ENCODE measurements at regions not wholly inside any gene's neighbourhood (a gene's known extent, or its start where the extent isn't known, plus 50 kb on each side); places are given as distances from the start of the nearest gene placed in this dataset.
"Not testable (repeated sequence)": the region's sequence is repeated elsewhere in the genome, so short reads cannot be mapped to it uniquely, and the experiment has no call there.

DNA sequence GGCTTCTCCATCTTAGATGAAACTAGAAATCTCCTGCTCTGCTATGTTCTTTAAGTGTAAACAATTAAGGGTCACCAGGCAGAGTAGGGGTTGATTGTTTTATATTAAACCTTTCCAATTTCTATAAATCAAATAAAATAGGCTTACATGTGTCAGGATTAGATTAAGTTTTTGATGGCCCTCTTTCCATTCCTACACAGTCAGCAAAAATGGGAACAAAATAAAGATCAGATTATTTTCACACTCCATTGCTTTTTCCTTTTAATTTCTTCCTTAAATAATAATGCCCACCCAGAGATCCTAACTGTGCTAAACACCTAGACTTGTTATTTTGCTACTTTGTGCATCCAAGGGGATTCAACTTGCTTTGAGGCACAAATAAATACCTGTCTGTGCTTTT, 381.4 kb upstream of the MAGEB16 start:
- no peak for DNase-seq

DNA sequence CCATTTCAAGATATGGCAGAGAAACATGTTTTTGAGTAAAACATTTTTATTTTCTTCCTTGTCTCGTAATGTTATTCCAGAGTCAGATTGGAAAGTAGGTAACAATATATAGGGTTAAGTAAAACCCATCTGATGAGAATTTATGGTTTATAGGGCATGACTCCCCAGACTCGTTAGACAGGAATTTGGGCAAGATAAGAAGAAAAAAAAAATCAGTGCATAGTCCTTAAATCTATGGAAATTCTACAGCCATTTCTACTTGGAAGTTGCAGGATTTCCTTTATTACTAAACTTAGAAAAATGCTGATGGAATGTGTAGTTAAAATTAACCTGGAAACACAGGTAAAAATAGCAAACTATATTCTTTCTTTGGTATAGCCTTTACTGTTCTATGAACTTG, 366.1 kb upstream of the MAGEB16 start:
- DNase-seq = no peak

DNA sequence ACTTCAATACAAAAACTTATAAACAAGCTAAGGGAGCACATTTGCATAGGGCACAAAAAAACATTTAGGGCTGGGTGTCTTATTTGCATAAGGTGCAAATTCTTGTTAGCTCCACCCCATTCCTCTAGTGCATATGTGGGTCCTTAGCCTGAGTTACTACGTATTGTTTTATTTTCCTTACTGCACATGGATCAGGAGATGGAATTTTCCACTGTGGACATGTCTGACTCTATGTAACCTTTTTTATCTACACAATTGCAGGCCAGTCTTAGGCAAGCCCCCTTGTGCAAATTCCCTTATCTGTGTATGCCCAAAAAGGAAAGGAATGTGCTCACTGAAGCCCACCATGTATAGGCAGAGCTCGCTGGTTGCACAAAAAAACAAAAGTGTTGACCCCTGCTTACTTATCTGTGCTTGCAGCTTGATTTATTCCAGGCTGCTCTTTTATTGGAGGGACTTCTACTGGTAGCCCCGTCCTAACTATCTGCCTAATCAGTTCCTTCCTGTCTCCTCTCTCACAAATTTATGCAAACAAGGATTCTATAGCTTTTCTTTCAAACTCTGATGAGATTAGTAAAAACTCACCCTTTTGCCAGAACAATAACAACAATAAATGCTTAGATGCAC, 359.0 kb upstream of the MAGEB16 start:
- no peak for DNase-seq

DNA sequence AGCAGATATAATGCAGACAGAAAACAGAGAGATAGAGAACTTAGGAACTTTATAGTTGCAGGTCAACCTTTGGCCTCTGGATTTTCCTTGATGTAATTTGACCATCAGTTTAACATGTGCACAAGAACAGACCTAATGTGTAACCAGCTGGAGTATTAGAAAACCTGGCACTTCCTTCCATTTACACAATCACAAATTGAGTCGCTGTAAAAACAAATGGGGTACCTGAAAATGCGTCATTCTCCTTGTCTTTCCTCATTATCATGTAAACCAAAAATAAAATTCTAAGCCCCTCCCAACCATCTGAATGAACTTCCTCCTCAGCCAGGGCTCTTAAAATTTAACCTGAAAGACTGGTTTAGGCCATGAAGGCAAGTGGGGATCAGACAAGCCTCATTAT, 358.4 kb upstream of the MAGEB16 start:
- no peak for DNase-seq

DNA sequence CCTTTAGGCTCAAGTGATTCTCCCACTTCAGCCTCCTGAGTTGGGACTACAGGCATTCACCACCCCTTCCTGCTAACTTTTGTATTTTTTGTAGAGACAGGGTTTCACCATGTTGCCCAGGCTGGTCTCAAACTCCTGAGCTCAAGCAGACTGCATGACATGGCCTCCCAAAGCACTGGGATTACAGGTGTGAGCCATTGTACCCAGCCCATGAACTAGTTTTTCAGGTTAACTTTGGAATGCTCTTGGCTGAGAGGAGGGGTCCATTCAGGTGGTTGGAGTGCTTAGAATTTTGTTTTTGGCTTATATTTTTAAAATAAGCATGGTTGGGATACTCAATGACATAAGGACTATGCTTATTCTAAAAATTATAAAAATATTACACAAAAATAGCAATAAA, 355.7 kb upstream of the MAGEB16 start:
- no peak for DNase-seq

DNA sequence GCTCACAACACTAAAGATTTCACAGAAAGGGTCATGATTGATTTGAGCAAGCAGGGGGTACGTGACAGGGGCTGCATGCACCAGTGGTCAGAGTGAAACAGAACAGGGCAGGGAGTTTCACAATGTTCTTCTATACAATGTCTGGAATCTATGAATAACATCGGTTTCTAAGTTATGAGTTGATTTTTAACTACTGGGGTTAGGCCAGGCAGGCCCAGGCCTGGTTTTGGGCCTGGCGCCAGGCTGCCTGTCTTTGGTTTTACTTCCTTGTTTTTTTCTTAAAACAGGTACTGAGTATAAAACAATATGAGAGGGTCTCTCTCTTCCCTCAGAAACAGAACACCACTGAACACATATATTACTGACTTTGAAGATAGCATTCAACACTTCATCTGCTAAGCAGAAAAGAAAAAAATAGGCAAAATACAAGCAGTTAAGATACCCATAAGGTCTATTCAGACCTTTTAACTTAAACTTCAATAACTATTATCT, 355.0 kb upstream of the MAGEB16 start:
- DNase-seq = not testable (repeated sequence)

DNA sequence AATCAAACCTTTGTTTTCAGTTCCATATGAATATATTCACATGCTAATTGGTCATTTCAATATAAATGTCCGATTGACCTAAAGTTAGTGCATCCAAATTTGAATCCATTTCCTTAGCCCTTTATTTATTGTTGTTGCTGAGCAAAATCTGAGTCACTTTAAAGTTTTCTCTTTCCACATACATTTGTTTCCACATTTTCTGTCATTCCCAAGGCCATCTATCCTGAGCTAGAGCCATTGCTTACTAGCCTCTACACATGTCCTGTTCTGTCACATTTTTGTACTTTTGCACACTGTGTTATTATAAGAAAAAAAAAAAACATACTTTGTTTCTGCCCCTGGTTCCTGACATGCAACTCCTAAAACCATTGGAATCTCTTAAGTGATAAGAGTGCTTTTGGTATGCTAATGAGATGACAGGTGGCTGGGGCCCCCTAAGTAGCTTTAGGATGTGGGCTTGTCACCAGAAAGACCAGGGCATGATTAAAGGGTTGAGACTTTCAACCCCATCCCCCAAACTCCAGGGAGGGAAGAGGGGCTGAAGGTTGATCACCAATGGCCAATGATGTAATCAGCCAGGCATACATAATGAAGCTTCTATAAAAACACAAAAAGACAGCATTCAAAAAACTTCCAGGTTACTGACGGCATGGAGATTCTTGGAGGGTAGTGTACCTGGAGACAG, 353.3 kb upstream of the MAGEB16 start:
- DNase-seq = no peak

DNA sequence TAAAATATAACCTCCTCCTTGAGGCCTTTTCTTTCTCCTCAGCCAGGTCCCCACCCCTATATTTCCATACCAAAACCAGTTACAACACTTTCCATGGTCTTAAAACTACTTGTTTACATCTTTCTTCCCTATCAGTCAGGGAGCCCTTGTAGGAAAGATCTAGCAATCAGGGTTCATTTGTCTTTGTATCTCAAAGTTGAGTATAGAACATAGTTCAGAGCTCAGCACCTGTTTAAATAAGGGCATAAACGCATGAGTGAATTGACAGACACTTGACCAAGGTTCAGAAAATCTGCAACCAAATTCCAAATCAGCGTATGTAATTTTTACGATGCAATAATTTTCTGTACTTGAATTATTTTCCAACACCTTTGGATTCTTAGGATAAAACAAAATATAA, 352.2 kb upstream of the MAGEB16 start:
- DNase-seq = no peak

DNA sequence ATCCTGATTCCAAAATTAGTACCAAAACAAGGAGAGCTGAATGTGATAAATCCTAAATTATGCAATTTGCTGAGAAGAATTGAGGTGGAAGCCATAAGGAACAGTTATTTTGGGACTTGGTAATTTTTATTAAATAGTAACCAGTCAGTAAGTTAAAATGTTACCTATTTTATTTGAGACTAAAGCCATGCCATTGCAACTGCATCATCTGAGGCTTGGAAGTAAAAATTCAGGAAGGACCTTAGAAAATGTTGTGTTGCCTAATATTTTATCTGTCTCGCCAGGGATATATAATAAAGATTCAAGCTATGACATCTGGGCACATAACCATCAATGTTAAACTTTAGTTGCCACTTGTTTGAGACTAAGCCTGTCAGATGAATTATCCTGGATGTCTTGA, 341.3 kb upstream of the MAGEB16 start:
- DNase-seq = no peak

DNA sequence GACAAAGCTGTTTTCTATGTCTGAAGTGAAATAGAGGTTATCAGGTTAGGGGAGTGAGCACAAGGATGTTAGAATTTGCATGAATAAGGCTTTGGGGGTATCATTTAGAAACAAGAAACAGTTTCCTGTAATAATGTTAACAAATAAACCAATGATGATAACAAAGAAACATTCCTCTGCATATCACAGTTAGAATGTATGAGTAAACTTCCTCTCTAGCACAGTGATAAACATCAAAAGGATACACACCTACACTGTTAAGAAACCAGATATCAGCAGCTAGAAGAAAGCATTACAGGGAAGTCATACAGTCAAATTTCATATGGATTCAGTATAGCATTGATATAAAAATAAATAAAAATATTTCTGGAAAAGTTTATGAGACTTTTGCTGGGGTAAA, 340.0 kb upstream of the MAGEB16 start:
- DNase-seq = no peak

DNA sequence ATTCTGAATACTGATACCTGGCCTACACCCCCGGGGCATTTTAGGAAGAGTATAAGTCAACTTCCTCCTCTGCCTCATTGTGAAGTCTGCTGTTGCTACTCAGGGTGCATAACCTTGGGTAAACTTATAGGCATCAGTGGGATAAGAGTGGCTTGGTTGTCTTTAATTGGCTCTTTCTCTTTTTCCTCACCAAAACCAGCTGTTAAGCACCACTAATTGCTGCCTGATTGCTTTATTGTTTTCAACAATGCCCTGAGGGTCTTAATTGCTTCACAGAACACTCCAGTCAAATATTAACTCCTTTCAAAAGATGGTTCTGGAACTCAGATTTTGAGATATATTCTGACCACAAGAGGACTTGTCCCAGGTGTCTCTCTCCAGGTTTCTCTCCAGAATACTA, 337.0 kb upstream of the MAGEB16 start:
- no peak for DNase-seq

DNA sequence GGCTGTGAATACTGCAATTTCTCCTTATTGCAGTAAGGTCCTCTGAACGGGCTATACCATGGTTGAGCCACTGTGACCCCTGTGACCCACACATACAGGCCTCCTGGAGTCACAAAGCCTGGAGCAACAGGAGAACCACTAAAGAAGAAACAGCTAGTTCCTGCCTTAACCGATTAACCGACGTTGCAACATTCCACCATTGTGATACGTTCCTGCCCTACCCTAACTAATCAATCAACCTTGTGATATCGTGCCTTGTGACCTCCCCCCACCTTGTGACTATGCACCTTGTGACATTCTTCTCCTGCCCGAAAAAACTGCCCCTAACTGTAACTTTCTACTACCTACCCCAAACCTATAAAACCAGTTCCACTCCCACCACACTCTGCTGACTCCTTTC, 301.5 kb upstream of the MAGEB16 start:
- DNase-seq = not testable (repeated sequence)

DNA sequence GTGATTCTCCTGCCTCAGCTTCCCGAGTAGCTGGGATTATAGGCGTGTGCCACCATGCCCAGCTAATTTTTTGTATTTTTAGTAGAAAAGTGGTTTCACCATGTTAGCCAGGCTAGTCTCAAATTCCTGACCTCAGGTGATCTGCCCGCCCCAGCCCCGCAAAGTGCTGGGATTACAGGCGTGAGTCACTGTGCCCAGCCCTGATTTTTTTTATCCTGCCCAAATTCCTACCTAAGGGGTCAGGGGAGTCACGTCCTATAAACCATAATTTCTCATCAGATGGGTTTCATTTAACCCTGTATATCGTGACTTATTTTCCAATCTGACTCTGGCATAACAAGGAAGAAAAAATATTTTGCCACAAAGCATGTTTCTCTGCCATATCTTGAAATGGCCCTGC, 300.7 kb upstream of the MAGEB16 start:
- DNase-seq = not testable (repeated sequence)

DNA sequence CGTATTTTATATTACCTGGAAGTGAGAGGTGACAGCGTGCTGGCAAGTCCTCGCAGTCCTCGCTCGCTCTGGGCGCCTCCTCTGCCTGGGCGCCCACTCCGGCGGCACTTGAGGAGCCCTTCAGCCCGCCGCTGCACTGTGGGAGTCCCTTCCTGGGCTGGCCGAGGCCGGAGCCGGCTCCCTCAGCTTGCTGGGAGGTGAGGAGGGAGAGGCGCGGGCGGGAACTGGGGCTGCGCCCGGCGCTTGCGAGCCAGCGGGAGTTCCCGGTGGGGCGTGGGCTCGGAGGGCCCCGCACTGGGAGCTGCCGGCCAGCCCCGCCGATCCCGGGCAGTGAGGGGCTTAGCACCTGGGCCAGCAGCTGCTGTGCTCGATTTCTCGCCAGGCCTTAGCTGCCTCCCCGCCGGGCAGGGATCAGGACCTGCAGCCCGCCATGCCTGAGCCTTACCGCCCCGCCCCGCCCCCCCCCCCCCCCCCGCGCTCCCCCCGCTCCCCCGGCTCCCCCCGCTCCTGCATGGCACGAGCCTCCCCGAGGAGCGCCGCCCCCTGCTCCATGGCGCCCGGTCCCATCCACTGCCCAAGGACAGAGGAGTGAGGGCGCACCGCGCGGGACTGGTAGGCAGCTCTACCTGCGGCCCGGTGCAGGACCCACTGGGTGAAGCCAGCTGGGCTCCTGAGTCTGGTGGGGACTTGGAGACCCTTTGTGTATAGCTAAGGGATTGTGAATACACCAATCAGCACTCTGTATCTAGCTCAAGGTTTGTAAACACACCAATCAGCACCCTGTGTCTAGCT, 298.9 kb upstream of the MAGEB16 start:
- DNase-seq = no peak

DNA sequence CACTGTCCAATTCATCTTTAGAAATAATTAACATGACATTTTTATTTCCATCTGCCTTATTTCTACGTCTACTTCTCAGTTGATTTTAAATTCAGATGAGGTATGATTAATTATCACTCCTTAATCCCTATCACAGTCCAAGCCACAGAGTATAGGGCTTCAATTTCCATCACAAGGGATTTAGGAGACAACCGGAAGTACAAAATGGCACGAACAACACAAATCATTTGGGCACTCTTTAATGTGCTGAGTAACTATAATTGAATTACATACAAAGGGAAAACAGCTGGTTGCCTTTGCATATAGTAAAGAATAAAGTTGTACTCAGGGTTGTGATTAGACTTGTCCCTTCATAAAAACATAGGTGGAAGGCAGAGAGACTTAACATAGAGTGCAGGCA, 290.4 kb upstream of the MAGEB16 start:
- DNase-seq = no peak

DNA sequence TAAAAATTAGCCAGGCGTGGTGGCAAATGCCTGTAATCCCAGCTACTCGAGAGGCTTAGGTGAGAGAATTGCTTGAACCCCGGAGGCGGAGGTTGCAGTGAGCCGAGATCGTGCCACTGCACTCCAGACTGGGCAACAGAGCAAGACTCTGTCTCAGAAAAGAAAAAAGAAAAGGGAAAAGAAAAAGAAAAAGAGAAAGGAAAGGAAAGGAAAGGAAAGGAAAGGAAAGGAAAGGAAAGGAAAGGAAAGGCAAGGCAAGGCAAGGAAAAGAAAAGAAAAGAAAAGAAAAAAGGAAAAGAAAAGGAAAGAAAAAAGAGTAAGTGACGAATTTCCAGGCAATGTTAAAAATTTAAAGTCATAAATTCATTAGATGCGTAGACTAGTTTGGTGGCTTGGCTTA, 250.1 kb upstream of the MAGEB16 start:
- DNase-seq = not testable (repeated sequence)

DNA sequence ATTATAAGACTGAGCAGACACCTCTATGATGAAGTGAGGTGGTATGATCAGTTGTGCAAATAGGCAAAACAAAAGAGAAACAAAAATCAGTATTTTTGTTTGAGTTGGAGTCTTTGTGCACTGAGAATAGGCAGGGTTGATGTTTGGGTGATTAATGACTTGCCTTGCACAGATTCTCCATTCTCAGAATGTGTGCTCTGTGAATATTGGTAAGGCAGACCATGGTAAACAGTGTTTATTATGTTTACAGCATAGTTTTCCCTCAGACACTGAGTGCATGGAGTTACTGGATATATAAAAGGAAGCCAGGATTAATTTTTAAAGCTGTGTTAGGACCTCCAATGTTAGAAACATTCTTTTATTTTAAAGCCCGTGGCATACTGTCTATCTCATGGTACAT, 240.2 kb upstream of the MAGEB16 start:
- DNase-seq = no peak

DNA sequence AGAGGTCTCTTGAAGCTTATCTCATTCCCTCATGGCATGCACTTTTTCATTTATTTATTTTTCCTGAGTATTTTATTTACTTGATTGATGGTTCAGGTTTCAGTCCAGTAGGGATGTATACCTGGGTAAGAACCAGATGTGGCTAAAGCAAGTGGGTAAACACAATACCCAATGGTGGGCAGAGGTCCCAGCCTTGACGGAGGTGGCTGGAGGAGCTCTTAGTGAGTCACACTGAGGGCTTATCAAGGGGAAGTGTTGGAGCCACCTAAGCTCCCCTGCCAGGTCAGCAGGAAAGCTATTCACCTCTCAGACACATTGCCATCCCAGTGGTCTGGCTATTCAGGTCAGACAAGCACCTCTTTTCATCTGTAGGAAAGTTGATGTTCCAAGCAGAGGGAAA, 236.2 kb upstream of the MAGEB16 start:
- no peak for DNase-seq

DNA sequence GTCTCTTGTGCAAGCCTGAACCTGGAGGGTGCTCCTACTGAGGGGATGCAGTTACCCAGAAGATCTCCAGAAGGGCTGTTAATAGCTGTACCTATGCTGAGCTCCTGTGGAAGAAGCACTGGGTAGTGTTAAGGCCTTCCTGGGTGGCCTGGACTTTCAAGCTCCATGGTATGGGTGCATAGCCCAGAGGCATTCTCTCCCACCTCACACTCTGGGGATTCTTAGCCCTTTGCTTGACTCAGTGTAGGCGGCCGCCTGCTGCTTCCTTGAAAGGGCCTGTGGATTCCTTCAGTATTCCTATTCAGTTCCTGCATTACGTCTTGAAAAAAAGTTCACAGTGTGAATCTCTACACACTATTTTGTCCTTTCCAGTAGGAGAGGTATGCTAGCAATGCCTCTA, 235.7 kb upstream of the MAGEB16 start:
- no peak for DNase-seq

DNA sequence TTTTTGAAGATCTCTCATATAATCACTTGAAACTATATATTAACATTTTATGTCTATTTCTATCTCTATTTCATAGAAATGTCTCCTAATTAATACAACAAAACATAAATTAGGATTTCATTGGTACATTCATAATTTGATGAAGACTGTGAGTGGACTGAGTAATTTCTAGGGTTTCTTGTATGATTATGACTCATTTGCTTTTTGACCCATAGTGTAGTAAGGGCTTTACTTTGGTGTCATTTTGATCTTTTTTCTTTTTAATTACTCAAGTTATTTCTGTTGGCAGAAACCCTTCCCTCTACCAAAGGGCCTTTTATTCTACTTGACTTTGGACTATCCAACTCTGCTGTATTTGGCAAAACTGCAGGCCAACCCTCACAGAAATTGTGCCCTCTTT, 207.9 kb upstream of the MAGEB16 start:
- DNase-seq = no peak

DNA sequence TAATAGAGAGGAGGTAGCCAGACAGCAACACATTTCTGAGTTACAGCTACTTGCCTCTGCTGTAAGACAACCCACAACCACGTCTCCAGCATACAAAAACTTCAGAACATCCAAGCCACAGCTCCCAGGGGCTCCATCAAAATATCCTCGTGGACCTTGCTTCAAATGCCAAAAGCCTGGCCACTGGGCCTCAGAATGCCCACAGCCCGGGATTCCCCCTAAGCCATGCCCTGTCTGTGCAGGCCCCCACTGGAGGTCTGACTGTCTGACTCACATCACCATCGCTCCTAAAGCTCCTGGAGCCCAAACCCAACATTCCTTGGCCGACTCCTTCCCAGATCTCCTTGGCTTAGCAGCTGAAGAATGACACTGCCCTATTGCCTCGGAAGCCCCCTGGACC, 186.6 kb upstream of the MAGEB16 start:
- DNase-seq = not testable (repeated sequence)

DNA sequence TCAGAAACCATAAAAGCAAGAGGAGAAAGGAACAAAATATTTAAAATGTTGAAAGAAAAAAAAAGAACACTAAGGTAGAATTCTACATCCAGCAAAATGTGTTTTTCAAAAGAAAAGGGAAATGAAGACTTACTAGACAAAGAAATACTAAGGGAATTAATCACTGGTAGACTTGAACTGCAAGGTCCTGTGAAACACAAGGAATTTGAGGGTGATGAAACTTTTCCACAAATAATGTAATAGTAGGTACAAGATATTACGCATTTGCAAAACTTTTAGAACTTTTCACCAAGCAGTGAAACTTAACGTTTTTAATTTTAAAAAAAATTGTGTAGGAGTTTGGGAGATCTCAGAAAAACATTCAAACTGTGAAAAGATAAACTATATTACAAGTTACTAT, 180.3 kb upstream of the MAGEB16 start:
- no peak for DNase-seq

DNA sequence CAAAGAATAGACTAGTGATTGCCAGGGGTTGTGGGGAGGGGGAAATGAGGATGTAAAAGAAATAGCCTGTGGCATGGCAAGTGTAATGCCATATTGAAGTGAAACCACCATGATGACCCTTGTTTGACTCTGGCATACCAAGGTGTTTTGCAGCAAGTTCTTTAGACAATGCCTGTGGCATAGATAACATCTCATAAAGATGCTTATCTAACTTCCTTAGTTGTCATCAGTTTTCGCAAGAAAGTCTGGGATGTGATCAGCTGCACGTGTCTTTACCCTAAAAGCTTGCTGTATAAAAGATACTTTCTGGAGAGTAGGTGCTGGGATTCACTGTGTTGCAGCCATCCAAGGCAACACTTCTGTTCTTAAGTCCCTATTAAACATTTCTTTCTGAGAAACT, 176.1 kb upstream of the MAGEB16 start:
- no peak for DNase-seq

DNA sequence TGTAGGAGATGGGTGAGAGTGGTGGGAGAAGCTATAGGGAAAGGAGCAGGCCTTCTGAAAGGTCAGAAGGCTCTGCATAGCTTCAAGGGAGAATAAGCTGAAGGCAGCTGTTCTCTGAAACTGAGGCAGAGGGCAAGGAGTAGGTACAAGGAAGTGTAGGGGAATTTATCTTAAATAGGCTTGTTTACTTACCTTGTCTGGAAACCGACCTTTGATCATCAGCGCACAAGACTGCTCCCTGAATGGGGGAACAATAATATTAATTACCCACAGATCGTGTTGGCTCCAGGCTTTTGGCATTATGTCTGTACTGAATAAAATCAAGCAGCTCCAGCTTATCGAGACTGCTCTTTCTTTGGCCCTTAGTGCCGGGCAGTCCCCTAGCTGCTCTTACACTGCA, 175.5 kb upstream of the MAGEB16 start:
- no peak for DNase-seq
